AG09319 (cell line): ENCODE measurements at regions not wholly inside any gene's neighbourhood (a gene's known extent, or its start where the extent isn't known, plus 50 kb on each side); places are given as distances from the start of the nearest gene placed in this dataset.

ENCODE experiments used
- DNase-seq: peaks from one replicate; pipeline ENCODE4 v3.0.0-alpha.2; 2010; ENCODE audit warnings: low read depth; ENCODE audit errors: extremely low read depth
- CTCF ChIP-seq: IDR thresholded peaks from 2 replicates; pipeline ENCODE4 v1.5.1; 2011; ENCODE audit warnings: low read depth, mild to moderate bottlenecking, inconsistent platforms, low read length, moderate library complexity

GRCh38 chr2:147165697-147166382 is 679.0 kb upstream of the ACVR2A start:
- TF ChIP-seq CTCF, result no peak
- DNase-seq, result no peak

- no peak for TF ChIP-seq CTCF
- DNase-seq, result no peak
Measured at GRCh38 chr2:147164563-147164962, 680.3 kb upstream of the ACVR2A start.

- no peak for TF ChIP-seq CTCF
- no peak for DNase-seq
Measured at GRCh38 chr2:147161746-147162145, 683.1 kb upstream of the ACVR2A start.

GRCh38 chr2:147156970-147157369 is 687.9 kb upstream of the ACVR2A start:
- no peak for DNase-seq
- no peak for TF ChIP-seq CTCF

GRCh38 chr2:147150241-147150635 is 694.6 kb upstream of the ACVR2A start:
- no peak for DNase-seq
- no peak for TF ChIP-seq CTCF

- no peak for DNase-seq
- no peak for TF ChIP-seq CTCF
Measured at GRCh38 chr2:147149575-147150240, 695.1 kb upstream of the ACVR2A start.

GRCh38 chr2:147147802-147148201 is 697.0 kb upstream of the ACVR2A start:
- DNase-seq, result no peak
- no peak for TF ChIP-seq CTCF
